ENCODE measurements at regions not wholly inside any gene's neighbourhood (a gene's known extent, or its start where the extent isn't known, plus 50 kb on each side); places are given as distances from the start of the nearest gene placed in this dataset.

DNA sequence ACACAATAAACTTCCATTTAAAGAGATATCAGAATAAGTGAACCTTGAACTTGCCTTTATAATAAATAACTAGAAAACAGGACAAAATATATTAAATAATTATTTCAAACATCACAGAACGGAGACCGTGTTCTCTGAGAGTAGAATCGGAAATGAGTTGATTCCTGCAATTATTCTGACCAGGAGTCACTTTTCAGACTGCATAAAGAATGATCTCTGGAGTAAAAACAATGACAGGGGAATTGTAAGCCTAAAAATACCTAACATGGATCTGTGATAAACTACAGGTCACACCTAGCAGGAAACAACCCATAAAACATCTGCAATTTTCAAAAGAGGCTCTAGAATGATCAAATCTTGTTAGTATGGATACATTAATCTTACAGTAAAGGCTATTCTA is 577.5 kb upstream of the SORCS1 start:
- TF ChIP-seq CTCF (conservative IDR thresholded peaks at IDR 0.05; ENCODE audit: low read length) (no peak), EZH2phosphoT487 (IDR thresholded peaks at IDR 0.05; ENCODE audit: borderline replicate concordance, low read depth, low read length) (no peak)

Data from OCI-LY7 (cell line).